PC-9 (cell line): ENCODE measurements at regions not wholly inside any gene's neighbourhood (a gene's known extent, or its start where the extent isn't known, plus 50 kb on each side); places are given as distances from the start of the nearest gene placed in this dataset.

Source experiments
- EZH2 ChIP-seq: fragments of 200-600 bp; sonication (generic); IDR thresholded peaks from 2 replicates; pipeline ENCODE4 v1.8.0; 2017; ENCODE audit warnings: antibody characterized with exemption, low read depth
- TF ChIP-seq, protein P1 (sequence below): fragments of 200-600 bp; sonication (generic); conservative IDR thresholded peaks from 2 replicates; pipeline ENCODE4 v1.6.1; 2017; ENCODE audit warnings: mixed run types, antibody characterized with exemption, mild to moderate bottlenecking, moderate library complexity

DNA sequence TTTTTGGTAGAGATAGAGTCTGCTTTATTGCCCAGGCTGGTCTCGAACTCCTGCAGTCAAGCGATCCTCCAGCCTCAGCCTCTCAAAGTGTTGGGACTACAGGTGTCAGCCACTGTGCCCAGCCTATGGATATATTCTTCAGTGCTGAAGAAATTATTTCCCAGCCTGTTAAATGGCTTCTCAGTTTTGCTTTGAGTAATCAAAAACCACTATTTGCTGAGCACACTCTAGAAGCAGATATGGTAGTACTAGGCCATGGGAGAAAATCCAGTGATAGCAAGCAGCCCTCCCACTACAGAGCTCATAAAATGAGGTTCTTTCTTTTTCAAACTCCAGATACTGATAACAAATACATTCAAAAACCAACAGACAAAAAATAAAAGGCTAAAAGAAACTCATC, 80.6 kb upstream of the CLDN10 start:
- TF ChIP-seq, protein P1, sequence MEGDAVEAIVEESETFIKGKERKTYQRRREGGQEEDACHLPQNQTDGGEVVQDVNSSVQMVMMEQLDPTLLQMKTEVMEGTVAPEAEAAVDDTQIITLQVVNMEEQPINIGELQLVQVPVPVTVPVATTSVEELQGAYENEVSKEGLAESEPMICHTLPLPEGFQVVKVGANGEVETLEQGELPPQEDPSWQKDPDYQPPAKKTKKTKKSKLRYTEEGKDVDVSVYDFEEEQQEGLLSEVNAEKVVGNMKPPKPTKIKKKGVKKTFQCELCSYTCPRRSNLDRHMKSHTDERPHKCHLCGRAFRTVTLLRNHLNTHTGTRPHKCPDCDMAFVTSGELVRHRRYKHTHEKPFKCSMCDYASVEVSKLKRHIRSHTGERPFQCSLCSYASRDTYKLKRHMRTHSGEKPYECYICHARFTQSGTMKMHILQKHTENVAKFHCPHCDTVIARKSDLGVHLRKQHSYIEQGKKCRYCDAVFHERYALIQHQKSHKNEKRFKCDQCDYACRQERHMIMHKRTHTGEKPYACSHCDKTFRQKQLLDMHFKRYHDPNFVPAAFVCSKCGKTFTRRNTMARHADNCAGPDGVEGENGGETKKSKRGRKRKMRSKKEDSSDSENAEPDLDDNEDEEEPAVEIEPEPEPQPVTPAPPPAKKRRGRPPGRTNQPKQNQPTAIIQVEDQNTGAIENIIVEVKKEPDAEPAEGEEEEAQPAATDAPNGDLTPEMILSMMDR: no peak
- TF ChIP-seq EZH2: no peak
